ENCODE measurements at regions not wholly inside any gene's neighbourhood (a gene's known extent, or its start where the extent isn't known, plus 50 kb on each side); places are given as distances from the start of the nearest gene placed in this dataset.

GRCh38 chr14:104425171-104425681, 154.3 kb upstream of the C14orf180 start:
- DNase-seq (ENCODE audit: low read depth in 2 of 2) = no peak

- DNase-seq (ENCODE audit: low read depth in 2 of 2) = no peak
These were observed 153.6 kb upstream of the C14orf180 start for GRCh38 chr14:104425763-104426646.

GRCh38 chr14:104427131-104427851, 152.3 kb upstream of the C14orf180 start:
- DNase-seq (ENCODE audit: low read depth in 2 of 2) = no peak

- DNase-seq (ENCODE audit: low read depth in 2 of 2) = no peak
These were observed 151.2 kb upstream of the C14orf180 start for GRCh38 chr14:104428333-104428851.

DNA sequence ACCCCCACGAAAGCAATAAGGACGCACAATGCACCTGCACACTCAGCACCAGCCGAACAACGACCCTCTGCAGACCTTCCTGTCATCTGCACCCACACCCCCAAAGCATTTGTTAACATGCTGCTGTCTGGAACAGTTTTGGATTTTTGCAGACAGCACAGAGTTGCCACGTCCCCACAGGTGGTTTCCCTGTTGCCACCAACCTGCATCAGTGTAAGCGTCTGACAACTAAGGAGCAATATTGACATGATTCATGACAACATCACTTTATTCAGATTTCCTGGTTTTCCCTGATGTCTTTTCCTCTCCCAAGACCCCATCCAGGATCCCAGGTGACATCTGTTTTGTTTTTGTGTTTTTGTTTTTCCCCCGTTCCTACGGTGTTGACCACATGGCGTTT, 150.7 kb upstream of the C14orf180 start:
- no peak for DNase-seq (ENCODE audit: low read depth in 2 of 2)

DNA sequence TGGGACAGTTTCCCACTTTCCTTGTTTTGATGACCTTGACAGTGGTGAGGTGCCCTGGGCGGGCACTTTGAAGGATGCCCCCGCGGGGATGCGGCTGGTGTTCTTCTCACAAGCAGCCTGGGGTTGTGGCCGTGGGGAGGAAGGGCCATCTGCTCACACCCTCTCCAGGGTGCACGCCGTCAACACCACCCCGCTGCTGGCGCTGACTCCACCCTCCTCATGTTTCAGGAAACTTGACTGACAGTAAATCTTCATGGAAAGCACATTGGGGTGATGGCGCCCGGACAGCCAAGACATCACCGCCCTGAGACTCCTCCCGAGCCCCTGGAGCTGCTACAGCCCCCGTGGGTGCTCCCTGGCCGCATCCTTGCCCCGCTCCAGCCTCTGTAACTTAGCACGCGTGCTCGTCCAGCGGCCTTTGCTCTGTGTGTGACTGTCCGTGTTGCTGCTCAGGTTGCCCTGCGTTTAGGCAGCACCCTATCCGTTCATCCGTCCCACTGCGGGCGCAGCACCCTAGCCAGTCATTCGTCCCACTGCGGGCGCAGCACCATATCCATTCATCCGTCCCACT, 150.2 kb upstream of the C14orf180 start:
- DNase-seq (ENCODE audit: low read depth in 2 of 2) = no peak

- no peak for DNase-seq (ENCODE audit: low read depth in 2 of 2)
These were observed 148.1 kb upstream of the C14orf180 start for GRCh38 chr14:104431351-104431928.

DNA sequence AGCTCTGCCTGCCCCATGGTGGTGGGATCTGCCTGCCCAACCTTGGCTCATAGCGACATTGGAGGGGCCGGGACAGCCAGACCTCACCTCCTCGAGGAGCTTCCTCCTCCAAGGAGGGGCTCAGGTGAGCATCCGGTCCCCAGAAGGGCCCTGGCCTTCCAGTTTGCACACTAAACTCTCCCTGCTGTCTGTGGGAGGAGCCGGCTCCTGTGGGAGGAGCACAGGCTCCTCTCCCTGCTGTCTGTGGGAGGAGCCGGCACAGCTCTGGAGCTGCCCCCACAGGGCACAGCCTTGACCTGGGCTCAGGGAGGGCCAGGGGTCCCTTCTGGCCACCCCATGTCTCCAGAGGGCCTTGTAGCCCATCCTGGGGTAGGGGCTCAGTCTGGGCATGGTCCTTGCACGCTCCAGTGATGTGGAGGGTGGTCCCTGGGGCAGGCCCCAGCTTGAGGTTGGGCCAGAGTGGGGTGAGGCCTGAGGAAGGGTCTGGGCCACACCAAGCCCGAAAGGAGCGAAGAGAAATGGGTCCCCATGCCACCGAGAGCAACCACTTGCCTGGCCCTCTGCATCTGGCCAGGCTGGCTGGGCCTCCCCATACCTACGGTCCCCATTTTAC, 147.5 kb upstream of the C14orf180 start:
- no peak for DNase-seq (ENCODE audit: low read depth in 2 of 2)

GRCh38 chr14:104432611-104433231, 146.8 kb upstream of the C14orf180 start:
- no peak for DNase-seq (ENCODE audit: low read depth in 2 of 2)

- no peak for DNase-seq (ENCODE audit: low read depth in 2 of 2)
These were observed 146.0 kb upstream of the C14orf180 start for GRCh38 chr14:104433401-104434213.

- DNase-seq (ENCODE audit: low read depth in 2 of 2) = no peak
These were observed 145.1 kb upstream of the C14orf180 start for GRCh38 chr14:104434214-104435076.

GRCh38 chr14:104435147-104436046, 144.2 kb upstream of the C14orf180 start:
- DNase-seq (ENCODE audit: low read depth in 2 of 2) = no peak

GRCh38 chr14:104436047-104436591, 143.4 kb upstream of the C14orf180 start:
- no peak for DNase-seq (ENCODE audit: low read depth in 2 of 2)

- DNase-seq (ENCODE audit: low read depth in 2 of 2) = no peak
These were observed 142.5 kb upstream of the C14orf180 start for GRCh38 chr14:104436741-104437701.

GRCh38 chr14:104437703-104438102, 141.9 kb upstream of the C14orf180 start:
- no peak for DNase-seq (ENCODE audit: low read depth in 2 of 2)

DNA sequence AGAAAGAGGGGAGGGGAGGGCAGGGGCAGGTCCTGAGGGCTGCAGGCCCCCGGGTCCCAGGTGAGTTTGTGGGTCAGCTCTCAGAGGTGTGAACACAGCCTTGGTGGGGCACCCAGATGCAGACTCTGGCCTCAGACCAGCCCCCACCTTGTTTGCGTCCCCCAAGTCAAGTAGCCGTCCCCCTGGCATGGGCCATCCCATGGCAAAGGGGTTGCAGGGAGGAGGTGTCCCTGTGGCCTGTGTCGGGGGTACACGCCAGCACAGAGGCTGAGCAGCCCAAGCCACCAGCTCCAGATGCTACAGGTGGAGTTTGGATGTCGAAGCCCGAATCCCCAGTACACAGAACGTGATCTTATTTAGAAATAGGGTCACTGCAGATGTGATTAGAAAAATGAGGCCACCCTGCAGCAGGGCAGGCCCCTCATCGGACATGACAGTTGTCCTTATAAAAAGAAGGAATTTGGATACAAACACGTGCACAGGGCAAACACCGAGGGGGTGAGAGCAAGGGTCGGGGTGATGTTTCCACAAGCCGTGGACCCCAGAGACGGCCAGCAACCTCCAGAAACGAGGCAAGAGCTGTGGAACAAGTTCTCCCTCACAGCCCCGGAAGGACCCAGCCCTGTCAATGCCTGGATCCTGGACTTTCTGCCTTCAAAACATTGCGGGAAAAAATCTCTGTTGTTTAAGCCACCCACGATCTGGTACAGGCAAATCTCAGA, 141.2 kb upstream of the C14orf180 start:
- DNase-seq (ENCODE audit: low read depth in 2 of 2) = no peak

All from activated CD8-positive, alpha-beta memory T cell treated with anti-CD3 and anti-CD28 coated beads for 4 hours (primary cell).